NCI-H2227 treated with DMSO at 0.1 percent for 48 hours (cell line): ENCODE measurements at regions not wholly inside any gene's neighbourhood (a gene's known extent, or its start where the extent isn't known, plus 50 kb on each side); places are given as distances from the start of the nearest gene placed in this dataset.
"Not testable (repeated sequence)": the region's sequence is repeated elsewhere in the genome, so short reads cannot be mapped to it uniquely, and the experiment has no call there.

Experiments used
- DNase-seq: peaks from one replicate; lab custom pipeline; 2025; lab: John Stamatoyannopoulos, UW

DNA sequence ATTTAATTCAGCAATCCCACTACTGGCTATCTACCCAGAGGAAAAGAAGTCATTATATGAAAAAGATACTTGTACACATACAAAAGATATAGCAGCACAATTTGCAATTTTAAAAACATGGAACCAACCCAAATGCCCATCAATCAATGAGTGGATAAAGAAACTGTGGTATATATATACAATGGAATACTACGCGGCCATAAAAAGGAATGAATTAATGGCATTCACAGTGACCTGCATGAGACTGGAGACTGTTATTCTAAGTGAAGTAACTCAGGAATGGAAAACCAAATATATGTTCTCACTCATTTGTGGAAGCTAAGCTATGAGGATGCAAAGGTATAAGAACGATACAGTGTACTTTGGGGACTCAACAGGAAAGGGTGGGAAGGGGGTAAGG lies 102.8 kb upstream of the KCNMA1 start:
- DNase-seq = not testable (repeated sequence)

DNA sequence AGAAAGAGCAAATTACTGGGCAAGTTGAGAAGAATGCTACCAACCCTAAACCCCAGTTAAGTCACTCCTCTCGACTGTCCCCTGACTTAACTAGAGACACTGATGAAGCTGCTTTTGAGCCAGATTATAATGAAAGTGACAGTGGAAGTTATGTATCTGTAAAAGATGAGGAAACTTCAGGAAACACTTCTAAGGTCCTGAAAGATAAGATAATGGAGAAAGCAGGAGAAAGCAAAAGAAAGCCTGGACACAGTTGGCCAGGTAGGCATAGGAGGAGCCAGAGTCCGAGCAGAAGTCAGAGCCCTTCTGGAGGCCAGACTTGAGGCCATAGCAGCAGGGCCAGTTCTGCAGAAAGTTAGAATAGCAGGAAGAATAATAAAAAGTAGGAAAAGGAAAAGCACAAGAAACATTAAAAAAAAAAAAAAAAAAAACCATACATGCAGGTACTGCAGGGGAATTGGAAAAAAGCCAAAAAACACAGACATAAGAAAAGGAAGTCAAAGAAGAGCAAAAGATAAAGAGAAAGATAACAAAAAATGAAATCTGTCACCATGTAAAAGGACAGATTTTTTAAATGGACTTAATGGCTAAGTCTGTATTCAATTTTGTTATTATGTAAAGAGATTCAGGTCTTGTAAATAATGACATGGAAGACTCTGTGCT lies 101.0 kb upstream of the KCNMA1 start:
- no peak for DNase-seq

DNA sequence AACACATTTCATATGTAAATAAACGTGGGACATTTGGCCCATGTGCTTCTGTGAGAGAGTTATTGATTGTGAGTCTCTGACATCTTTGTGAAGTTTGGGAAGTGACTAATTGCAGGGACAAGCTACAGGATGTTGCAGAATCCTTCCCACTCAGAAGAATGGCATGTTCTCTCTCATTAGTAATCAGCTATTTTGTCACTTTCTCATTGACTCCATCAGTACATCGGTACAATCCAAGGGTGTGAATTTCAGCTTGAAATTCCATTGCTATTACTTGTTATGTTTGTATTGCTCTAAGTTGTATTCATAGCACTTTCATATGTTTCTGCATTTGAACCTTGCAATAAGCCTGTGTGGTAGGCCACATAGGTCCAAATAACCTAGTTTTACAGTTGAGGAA lies 100.0 kb upstream of the KCNMA1 start:
- no peak for DNase-seq

DNA sequence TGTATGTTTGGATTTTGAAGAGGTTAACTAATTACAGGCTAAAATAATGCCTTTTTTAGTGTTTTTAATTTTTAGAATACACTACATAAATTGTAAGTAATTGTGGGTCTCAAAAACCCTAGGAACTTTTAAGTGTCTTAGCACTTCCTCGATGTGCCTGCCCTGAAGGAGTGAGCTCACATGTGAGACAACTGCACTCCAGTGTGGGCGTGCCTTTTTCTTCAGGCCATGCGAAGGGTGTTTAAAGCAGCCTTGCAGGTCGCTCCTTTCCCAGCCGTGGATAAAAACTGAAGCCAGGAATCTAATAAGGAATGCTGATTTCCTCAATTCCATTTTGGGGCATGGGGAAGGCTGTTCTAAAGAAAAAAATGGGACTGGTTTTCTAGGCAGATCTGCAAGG lies 97.5 kb upstream of the KCNMA1 start:
- DNase-seq = not testable (repeated sequence)

DNA sequence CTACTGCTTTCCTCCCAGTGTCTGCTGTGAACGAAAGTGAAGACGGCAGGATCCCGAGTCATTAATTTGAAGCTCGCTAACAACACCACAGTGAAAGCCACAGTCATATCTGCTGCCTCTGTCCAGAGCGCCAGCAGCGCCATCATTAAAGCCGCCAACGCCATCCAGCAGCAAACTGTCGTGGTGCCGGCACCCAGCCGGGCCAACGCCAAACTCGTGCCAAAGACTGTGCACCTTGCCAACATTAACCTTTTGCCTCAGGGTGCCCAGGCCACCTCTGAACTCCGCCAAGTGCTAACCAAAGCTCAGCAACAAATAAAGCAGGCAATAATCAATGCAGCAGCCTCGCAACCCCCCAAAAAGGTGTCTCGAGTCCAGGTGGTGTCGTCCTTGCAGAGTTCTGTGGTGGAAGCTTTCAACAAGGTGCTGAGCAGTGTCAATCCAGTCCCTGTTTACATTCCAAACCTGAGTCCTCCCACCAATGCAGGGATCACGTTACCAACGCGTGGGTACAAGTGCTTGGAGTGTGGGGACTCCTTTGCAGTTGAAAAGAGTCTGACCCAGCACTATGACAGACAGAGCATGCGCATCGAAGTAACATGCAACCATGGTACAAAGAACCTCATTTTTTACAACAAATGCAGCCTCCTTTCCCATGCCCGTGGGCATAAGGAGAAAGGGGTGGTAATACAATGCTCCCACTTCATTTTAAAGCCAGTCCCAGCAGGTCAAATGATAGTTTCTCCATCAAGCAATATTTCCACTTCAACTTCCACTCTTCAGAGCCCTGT lies 94.8 kb upstream of the KCNMA1 start:
- DNase-seq = no peak

DNA sequence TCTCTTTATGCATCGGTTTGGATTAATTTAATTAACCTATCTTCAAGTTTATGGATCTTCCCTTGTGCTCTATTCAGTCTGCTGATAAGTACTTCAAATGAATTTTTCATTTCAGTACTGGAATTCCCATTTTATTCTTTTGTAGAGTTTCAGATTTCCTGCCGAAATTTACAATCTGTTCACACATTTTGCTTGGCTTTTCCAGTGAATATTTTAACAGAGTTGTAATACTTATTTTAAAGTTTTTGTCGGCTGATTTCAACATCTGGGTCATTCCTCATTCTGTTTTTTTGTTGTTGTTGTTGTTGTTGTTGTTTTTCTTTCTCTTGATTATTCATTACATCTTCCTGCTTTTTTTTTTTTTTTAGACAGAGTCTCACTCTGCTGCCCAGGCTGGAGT lies 89.9 kb upstream of the KCNMA1 start:
- DNase-seq = no peak

DNA sequence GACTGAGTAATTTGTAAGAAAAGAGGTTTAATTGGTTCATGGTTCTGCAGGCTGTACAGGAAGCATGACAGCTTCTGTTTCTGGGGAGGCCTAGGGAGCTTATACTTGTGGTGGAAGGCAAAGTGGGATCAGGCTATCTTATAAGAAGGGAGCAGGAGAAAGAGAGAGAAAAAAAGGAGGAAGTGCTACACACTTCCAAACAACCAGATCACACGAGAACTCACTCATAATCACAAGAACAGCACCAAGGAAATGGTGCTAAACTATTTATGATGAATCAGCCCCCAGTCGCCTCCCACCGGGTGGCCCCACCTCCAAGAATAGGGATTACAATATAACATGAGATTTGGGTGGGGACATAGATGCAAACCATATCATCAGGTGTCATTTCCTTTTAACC lies 89.1 kb upstream of the KCNMA1 start:
- no peak for DNase-seq

DNA sequence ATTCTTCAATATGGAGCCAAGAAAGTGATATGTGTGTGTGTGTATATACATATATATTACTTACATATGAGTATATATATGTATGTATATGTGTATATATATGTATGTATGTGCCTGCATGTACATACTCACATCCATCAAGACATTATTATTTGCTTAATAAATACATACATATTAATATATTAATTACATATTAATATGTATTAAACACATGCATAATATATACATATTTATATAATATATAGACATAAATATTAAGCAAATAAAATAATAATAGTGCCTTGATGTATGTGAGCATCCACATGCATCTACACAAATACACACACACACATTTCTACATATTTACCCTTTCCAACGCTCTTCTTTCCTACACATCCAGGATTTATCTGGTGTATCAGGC lies 88.7 kb upstream of the KCNMA1 start:
- DNase-seq = no peak

DNA sequence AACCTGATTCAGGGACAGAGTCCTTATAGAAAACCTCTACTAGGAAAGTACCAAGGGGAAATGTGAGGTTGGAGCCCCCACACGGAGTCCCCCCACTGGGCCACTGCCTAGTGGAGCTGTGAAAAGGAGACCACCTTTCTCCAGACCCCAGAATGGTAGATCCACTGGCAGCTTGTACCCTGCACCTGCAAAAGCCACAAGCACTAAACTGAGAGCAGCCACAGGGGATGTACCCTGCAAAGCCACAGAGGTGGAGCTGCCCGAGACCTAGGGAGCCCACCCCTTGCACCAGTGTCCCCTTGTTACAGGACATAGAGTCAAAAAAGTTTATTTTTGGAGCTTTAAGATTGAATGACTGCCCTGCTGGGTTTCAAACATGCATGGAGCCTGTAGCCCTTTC lies 87.2 kb upstream of the KCNMA1 start:
- DNase-seq = no peak

DNA sequence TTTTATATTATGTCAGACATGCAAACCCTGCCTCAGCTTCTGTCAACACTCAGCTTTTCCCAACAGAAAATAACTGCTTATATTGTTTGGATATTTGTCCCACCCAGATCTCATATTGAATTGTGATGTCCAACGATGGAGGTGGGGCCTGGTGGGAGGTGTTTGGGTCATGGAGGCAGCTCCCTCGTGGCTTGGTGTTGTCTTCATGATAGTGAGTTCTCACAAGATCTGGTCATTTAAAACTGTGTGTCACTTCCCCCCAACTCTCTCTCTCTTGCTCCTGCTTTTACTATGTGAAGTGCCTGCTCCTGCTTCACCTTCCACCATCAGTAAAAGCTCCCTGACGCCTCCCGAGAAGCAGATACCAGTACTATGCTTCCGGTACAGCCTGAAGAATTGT lies 85.8 kb upstream of the KCNMA1 start:
- no peak for DNase-seq

DNA sequence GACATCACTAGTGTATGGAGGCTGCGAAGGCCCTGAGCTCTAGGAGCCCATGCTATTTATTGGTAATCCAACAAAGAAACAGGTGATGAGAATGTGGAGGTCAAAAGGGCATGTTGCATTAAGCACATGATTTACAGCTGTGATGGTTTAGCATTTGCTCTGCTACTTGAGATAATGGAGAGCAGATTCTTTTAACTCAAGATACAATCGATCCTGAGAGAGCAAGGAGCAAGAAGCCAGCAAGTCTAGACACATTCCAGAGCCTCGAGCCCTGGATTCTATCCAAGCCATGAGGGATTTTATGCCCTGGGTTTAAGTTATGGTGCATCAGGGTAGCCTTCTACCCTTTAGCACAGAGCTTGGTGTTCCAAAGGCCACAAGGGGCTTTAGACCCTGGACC lies 85.3 kb upstream of the KCNMA1 start:
- not testable (repeated sequence) for DNase-seq

DNA sequence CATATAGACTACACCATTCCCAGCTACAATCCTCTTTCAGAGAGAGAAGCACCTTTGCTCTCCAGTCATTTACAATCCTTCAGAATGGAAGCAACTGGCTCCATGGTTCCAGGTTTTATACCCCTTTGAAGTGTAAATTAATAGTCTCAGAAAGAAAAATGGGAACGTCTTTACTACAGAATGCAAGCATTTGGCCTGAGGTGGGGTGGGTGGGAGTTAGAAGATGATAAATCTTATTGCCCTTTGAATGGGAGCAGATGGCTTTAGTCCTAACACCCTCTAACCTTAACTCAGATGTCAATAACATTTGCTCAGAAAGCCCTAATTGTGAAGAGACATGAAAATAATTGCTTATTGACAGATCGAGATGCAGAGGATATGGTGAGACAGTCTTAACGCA lies 84.2 kb upstream of the KCNMA1 start:
- no peak for DNase-seq

DNA sequence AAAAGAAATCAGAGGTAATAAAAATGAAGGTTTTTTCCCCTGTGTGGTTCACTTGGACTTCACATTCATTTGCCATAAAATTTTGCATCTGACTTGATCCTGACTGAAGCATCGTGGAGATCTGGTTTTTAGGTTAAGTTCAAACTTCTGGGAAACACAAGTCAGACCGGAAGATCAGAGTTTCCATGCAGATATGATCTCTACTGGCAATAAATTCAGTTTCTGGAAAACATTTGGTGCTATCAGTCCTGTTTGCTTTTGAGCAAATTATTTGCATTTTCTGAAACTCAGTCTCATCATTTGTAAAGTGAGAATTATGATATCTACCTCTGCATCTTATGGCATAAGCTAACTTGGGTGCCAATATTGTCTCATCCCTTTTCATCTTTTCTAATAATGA lies 81.3 kb upstream of the KCNMA1 start:
- DNase-seq = no peak

DNA sequence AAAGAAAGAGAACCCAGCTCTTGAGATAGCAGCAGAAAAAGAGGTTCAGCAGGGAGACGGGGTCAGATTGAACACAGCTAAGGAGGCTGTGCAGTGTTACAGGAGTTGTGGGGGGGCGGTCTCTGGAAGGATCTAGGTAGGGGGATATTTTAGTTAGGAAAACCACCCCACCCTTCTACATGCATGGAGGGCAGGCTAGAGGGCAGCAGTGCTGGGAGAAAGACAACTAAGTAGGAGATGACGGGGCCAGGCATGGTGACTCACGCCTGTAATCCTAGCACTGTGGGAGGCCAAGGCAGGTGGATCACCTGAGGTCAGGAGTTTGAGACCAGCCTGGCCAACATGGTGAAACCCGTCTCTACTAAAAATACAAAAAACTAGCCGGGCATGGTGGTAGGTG lies 80.7 kb upstream of the KCNMA1 start:
- DNase-seq = not testable (repeated sequence)

DNA sequence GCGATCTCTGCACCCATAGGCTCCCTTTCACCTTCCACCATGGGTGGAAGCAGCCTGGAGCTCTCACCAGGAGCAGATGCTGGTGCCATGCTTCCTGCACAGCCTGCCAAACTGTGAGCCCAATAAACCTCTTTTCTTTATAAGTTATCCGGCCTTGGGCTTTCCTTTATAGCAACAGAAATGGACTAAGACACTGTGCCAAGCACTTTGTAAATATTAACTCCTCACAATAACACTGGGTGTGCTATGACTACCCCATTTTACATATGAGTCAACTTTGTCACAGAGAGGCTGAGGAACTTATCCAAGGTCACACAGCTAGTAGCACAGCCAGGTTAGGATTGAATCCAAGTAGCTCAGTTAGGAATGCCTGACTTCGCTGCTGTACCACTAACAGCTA lies 79.7 kb upstream of the KCNMA1 start:
- DNase-seq = no peak

DNA sequence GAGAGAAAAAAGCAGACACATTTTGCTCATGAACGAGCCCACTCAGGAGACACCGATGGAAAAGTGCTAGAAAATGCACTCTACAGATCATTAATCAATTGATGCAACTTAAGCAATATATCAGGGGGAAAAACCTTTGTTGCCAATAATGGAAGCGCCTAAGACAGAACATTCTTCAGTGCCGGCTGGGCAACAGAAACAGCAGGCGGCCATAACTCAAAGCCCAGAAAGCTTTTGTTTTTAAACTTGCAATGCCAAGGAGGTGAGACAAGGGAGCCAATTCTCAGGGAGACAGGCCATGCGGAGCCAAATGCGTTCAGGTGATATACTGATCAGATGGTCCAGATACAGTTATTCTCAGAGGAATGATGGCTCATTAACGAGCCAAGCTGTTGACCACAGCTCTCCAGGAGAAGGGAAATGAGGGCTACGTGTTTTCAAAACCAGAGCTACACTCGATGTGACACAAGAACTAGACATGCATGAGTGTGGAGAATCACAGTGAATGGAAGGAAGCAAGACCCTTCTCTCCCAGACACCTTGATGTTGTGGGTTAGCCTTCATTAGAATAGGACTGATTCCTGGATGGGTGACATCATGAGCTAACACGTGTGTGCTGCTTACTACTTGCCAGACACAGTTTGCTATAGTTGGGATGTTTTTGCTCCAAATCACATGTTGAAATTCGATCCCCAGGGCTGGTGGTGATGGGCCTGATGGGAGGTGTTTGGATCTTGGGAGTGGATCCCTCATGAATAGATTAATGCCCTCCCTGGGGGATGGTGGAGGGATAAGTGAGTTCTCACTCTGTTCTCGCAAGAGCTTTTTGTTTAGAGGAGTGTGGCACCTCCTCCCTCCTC lies 79.1 kb upstream of the KCNMA1 start:
- DNase-seq = no peak

DNA sequence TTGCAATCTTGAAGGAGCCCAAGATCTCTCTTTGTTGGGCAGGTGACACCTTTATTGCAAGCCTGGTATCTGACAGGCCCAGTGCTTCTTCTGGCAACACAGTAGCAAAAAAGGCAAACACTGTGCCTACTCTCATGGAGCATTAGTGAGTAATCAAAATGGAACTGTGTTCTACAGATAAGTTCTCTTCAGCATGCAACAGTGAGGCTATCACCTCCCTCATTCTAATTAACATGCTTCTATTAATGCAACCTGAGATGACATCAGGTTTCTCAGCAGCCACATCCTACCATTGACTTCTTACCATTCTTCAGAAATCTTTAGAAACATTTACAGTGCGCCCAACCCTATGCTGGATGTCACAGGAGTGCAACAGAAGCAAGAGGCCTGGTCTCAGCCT lies 77.9 kb upstream of the KCNMA1 start:
- no peak for DNase-seq

DNA sequence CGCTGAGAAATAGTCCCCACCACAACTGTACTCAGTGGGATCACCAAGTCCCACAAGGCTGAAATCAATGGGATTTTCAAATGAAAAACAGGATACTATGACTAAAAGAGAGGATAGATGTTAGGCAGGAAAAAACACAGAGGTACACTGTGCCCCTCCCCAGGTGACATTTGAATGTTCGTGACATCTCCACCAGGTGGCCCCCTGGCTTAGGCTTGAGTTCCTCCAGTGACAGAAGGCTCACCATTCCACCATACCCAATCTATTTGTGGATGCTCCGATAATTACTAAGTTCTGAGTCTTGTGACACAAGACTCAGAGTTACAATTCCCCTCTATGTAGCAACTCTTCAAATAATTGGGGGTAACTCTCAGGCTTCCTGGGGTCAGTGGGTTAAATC lies 77.5 kb upstream of the KCNMA1 start:
- DNase-seq = no peak

DNA sequence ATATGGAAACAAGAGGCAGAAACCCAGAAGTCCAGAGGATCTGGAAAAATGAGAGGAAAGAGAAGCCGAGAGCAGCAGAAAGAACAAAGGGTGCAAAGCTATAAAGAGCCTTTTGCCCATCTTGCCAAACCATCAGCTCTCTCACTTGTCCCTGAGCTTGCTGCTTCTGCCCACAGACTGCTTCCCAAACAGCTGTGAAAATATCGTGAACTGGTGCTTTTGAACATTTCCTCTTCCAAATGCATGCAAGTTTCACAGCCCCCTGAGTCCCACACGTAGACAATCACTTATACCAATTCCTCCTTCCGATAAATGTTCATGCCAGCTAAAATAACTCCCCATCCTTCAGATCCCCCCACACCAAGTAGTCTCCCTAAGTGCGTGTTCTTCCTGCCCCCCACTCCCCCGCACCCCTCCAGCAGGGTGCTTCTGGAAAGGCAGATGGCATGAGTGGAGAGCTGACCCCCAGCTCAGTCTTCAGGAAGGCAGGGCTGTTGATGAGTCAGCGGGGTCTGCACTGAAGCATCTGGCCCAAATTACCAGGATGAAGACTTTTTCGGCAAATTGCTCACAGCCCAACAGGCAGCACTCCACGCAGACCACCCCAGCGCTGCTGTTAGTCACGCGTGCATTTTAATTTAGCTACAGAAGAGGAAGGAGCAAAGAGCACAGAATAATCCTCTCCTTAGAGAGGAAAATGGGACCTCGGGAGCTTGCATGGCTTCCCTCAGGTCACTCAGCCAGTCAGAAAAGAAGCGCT lies 76.1 kb upstream of the KCNMA1 start:
- no peak for DNase-seq

DNA sequence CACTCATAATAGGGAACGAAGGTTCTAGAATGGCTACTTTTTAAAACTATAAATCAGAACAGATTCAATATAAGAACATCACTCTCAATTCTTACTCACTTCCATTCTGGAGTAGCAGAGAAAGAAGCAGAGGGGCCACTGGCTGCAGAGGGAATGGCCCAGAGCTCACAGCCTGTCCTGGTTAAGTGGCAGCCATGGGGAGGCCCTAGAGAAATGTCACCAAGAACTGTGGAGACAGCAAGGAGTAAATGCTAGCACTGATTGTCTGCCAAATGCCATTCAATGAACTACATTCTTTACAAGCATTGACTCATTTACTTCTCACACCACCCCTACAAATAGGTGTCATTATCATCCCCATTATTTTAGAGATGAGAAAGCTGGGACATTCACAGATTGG lies 74.6 kb upstream of the KCNMA1 start:
- no peak for DNase-seq

DNA sequence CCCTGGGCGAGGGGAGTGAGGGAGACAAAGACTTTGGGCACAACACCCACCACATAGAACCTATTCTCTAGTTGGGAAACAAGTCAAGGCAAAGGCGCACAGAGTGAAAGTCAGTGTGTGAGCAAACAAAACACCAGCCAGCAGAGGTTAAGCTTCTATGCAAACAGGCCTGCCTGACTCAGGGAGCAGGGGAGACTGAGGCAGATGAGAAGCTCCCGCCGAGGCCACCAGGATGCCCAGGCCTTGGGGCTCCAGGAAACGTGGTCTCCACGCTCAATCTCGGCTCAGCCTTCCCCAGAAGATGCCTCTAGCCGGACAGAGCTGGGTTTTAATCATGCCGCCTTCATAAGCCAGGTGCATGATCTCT lies 74.1 kb upstream of the KCNMA1 start:
- no peak for DNase-seq
